ENCODE measurements at regions not wholly inside any gene's neighbourhood (a gene's known extent, or its start where the extent isn't known, plus 50 kb on each side); places are given as distances from the start of the nearest gene placed in this dataset.

DNA sequence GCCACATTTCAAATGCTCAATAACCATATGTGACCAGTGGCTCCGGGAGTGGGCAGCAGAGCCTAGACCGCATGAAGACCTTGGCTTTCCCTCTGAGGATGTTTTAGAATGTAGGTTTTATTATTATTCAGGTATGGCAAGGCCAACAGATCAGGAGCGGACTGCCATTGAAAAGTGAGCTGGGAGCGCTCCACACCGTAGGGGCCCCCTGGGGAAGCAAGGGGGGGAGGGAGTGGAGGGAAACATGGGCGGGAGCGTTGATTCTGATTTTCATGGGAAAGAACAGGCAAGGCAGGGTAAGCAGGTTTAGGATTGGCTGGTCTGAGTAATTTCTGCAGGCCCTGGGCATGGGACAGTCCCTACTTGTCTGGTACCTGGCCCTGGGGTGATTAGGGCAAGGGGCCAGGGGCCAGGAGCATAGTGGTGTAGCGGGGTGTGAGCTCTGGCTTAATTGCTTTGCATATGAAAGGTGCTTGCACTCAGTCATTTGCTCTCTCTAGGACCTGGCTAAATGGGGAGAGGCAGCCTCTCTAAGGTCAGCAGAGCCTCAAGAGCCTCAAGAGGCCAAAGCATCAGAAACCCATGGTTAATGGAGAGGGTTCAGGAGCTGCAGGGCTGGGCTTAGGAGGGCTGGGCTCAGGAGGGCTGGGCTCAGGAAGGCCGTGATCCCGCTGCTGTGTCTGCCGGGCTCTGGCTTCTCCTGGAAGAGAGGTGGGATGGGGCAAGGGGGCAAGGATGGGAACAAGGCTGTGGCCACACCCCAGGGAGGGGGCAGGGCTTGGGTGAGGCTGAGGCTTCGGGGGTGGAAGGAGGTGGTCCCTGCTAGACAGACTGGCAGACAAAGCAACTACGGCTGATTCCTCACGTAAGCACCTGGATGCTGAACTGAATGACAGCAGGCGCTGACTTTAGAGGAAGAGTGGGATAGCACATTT lies 82.0 kb upstream of the WASF3 start:
- BruUV-seq (replicated peaks) = no TSS peak
- TF ChIP-seq JUN (IDR thresholded peaks at IDR 0.05; ENCODE audit: borderline replicate concordance, insufficient read depth, insufficient read length, low read depth) = no peak
- no peak for TF ChIP-seq EZH2 (IDR thresholded peaks at IDR 0.05; ENCODE audit: borderline replicate concordance, low read depth, low read length, severe bottlenecking)
- TF ChIP-seq FOS (IDR thresholded peaks at IDR 0.05; ENCODE audit: borderline replicate concordance, insufficient read depth, low read length) = no peak
- TF ChIP-seq POLR2AphosphoS5 (IDR thresholded peaks at IDR 0.05; ENCODE audit: insufficient read depth, low read depth, low read length) = no peak
- TF ChIP-seq MYC (IDR thresholded peaks at IDR 0.05; ENCODE audit: low read depth, low read length) = no peak
- Histone ChIP-seq H3K27ac (ENCODE audit: insufficient read depth, low read depth, low read length) (no peak overlapping the region), H3K9me1 (replicated peaks; ENCODE audit: control insufficient read depth, extremely low read depth, insufficient read depth, low read length) (no peaks in the 10 kb centered on the region), H4K20me1 (replicated peaks; ENCODE audit: control insufficient read depth, extremely low read depth, insufficient read depth, low read length) (no peaks in the 10 kb centered on the region), H3K4me3 (replicated peaks in 1 of 3; ENCODE audit: insufficient read depth in 1 of 3, low read depth in 1 of 3, low read length in 3 of 3) (no peak overlapping the region), H3K27me3 (ENCODE audit: control insufficient read depth in 2 of 2, insufficient read depth in 2 of 2, low read length in 2 of 2) (no peaks in the 10 kb centered on the region), H3K9ac (replicated peaks; ENCODE audit: extremely low read depth, insufficient read depth, low read length) (no peak overlapping the region), H3K9me3 (replicated peaks; ENCODE audit: control insufficient read depth, insufficient read depth, low read length) (no peaks in the 10 kb centered on the region), H3K4me1 (ENCODE audit: control insufficient read depth, extremely low read depth, insufficient read depth, low read length) (peaks cover 4% of the 10 kb centered on the region), H3K36me3 (ENCODE audit: control insufficient read depth in 2 of 2, extremely low read depth in 1 of 2, insufficient read depth in 2 of 2, low read length in 2 of 2) (no peaks in the 10 kb centered on the region), H3K79me2 (ENCODE audit: control insufficient read depth, insufficient read depth, low read length) (no peaks in the 10 kb centered on the region), H3K4me2 (ENCODE audit: insufficient read depth, low read length) (peak overlapping the region; percentile 31), H2AFZ (ENCODE audit: low read depth, low read length) (peak overlapping the region; percentile 82)
- ChIA-PET CTCF (interaction anchor here (0.6 to 1.7 kb wide), 8 partner anchors 8 to 1274 kb away, joined by 3 to 14 read pairs (median 4); no protein-coding TSS in a partner anchor), POLR2A (interaction anchor here (0.7 kb wide), 1 partner anchor 195 kb away, joined by 4 read pairs; no protein-coding TSS in a partner anchor)
- intact Hi-C loops (cut with micrococcal nuclease) (loop anchor here (1.0 kb wide), 1 partner anchor 63 kb away; no protein-coding TSS in a partner anchor), dilution Hi-C loops (cut with MboI; ENCODE audit: extremely low pct_ligation_motif_present, low sequenced_read_pairs) (loop anchor here (25.0 kb wide), 1 partner anchor 212 kb away; no protein-coding TSS in a partner anchor)
- DNase-seq (ENCODE audit: low read depth, low spot score) = no peak
- no peak for FAIRE-seq

Measured in endothelial cell of umbilical vein (primary cell).